ENCODE measurements at regions not wholly inside any gene's neighbourhood (a gene's known extent, or its start where the extent isn't known, plus 50 kb on each side); places are given as distances from the start of the nearest gene placed in this dataset.

DNA sequence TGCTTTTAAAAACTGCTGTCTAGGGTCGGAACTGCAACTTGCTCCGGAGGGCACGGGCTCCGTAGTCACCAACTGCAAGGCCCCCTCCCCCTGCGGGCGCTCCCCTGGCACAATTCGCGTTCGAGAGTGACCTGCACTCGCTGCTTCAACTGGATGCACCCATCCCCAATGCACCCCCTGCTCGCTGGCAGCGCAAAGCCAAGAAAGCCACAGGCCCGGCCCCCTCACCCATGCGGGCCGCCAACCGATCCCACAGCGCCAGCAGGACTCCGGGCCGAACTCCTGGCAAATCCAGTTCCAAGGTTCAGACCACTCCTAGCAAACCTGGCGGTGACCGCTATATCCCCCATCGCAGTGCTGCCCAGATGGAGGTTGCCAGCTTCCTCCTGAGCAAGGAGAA is 64.2 kb upstream of the GAS1 start:
- no peaks in the 10 kb centered on the region for H3K27me3 Mint-ChIP-seq (ENCODE audit: insufficient read depth, low read depth, poor library complexity)
- Histone ChIP-seq H3K79me2 (replicated peaks; ENCODE audit: insufficient read depth) (no peaks in the 10 kb centered on the region), H3F3A (replicated peaks; ENCODE audit: low read depth) (no peaks in the 10 kb centered on the region), H3K36me3 (ENCODE audit: insufficient read depth) (no peaks in the 10 kb centered on the region), H2AFZ (no peak overlapping the region), H3K27me3 (ENCODE audit: insufficient read depth) (no peaks in the 10 kb centered on the region), H3K9me2 (ENCODE audit: insufficient read depth) (no peaks in the 10 kb centered on the region; the same call in 1 of the 2 replicates), H3K4me1 (ENCODE audit: insufficient read depth) (no peaks in the 10 kb centered on the region), H3K4me2 (no peak overlapping the region), H4K20me1 (replicated peaks; ENCODE audit: insufficient read depth) (no peaks in the 10 kb centered on the region), H3K4me3 (no peak overlapping the region), H3K27ac (ENCODE audit: low read depth) (no peak overlapping the region)
- no peaks in the 10 kb centered on the region for H3K36me3 Mint-ChIP-seq (ENCODE audit: low read depth)
- no peak overlapping the region for H3K4me3 Mint-ChIP-seq
- TF ChIP-seq, protein P1, sequence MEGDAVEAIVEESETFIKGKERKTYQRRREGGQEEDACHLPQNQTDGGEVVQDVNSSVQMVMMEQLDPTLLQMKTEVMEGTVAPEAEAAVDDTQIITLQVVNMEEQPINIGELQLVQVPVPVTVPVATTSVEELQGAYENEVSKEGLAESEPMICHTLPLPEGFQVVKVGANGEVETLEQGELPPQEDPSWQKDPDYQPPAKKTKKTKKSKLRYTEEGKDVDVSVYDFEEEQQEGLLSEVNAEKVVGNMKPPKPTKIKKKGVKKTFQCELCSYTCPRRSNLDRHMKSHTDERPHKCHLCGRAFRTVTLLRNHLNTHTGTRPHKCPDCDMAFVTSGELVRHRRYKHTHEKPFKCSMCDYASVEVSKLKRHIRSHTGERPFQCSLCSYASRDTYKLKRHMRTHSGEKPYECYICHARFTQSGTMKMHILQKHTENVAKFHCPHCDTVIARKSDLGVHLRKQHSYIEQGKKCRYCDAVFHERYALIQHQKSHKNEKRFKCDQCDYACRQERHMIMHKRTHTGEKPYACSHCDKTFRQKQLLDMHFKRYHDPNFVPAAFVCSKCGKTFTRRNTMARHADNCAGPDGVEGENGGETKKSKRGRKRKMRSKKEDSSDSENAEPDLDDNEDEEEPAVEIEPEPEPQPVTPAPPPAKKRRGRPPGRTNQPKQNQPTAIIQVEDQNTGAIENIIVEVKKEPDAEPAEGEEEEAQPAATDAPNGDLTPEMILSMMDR (conservative IDR thresholded peaks at IDR 0.05; ENCODE audit: low read depth in 2 of 2) = no peak
- no peak for TF ChIP-seq STAT1 (IDR thresholded peaks at IDR 0.05; ENCODE audit: unreplicated experiment)
- TF ChIP-seq EZH2 (IDR thresholded peaks at IDR 0.05; ENCODE audit: low read depth, unreplicated experiment) = no peak
- no peak for TF ChIP-seq ZNF331 (CRISPR knock-in tag; IDR thresholded peaks at IDR 0.05; ENCODE audit: low read depth)
- TF ChIP-seq POLR2AphosphoS5 (IDR thresholded peaks at IDR 0.05; ENCODE audit: low read depth) = no peak
- TF ChIP-seq NANOG (IDR thresholded peaks at IDR 0.05; ENCODE audit: borderline replicate concordance) = no peak
- TF ChIP-seq, protein P2, sequence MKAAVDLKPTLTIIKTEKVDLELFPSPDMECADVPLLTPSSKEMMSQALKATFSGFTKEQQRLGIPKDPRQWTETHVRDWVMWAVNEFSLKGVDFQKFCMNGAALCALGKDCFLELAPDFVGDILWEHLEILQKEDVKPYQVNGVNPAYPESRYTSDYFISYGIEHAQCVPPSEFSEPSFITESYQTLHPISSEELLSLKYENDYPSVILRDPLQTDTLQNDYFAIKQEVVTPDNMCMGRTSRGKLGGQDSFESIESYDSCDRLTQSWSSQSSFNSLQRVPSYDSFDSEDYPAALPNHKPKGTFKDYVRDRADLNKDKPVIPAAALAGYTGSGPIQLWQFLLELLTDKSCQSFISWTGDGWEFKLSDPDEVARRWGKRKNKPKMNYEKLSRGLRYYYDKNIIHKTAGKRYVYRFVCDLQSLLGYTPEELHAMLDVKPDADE (IDR thresholded peaks at IDR 0.05) = no peak
- no peak for TF ChIP-seq EZH2phosphoT487 (IDR thresholded peaks at IDR 0.05; ENCODE audit: unreplicated experiment)
- no peak for TF ChIP-seq JUNB (IDR thresholded peaks at IDR 0.05; ENCODE audit: unreplicated experiment)
- no peak for TF ChIP-seq CREB1 (CRISPR knock-in tag; IDR thresholded peaks at IDR 0.05; ENCODE audit: low read depth)
- TF ChIP-seq REST (IDR thresholded peaks at IDR 0.05; ENCODE audit: unreplicated experiment) = no peak
- TF ChIP-seq ZNF114 (CRISPR knock-in tag; IDR thresholded peaks at IDR 0.05) = no peak
- no peak for TF ChIP-seq ZNF462 (CRISPR knock-in tag; IDR thresholded peaks at IDR 0.05)
- H3K27ac Mint-ChIP-seq = no peak overlapping the region
- H3K4me1 Mint-ChIP-seq = no peaks in the 10 kb centered on the region
- DNase-seq (ENCODE audit: low spot score) (no peak), ATAC-seq (no peak)
- no peaks in the 10 kb centered on the region for H3K9me3 Mint-ChIP-seq
